ENCODE measurements at regions not wholly inside any gene's neighbourhood (a gene's known extent, or its start where the extent isn't known, plus 50 kb on each side); places are given as distances from the start of the nearest gene placed in this dataset.

- TF ChIP-seq POLR2AphosphoS5 (IDR thresholded peaks at IDR 0.05; ENCODE audit: borderline replicate concordance, low read depth, low read length) (no peak), EZH2 (IDR thresholded peaks at IDR 0.05) (no peak)
Observed at GRCh38 chr17:72446118-72446517, 325.3 kb downstream of the SOX9 start.

Measured in SK-N-MC (cell line).